ENCODE measurements at regions not wholly inside any gene's neighbourhood (a gene's known extent, or its start where the extent isn't known, plus 50 kb on each side); places are given as distances from the start of the nearest gene placed in this dataset.

DNA sequence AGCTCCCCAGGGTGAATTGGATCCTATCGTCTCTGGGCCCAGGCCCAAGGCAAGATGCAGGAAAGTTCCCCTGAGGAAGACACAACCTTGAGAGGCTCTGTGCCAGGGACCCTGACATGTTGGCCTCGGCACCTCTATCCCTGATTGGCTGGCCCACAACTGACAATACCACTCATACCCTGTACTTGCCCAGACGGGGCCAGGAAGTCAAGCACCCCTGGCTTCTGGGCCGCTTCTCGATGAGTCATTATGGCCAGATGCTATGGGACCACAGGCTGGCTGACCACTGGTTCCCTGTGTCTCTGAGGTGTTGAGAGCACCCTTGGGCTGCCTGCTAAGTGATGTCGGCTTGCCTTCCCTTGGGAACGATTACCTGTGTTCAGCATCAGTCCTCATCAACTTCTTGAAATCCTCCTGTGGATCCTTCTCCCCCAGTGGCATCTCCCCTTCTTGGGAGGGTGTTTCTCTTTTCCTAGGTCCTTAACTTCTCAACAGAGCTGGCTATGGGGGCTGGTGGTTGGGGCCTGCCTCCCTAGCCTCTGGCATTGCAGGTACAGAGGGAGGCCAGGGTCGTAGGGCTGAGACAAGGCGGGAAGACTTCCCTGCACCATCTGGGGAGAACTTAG, 54.5 kb upstream of the MAMLD1 start:
- no peak for TF ChIP-seq POLR2AphosphoS5 (IDR thresholded peaks at IDR 0.05; ENCODE audit: low read depth, low read length)
- no peak for TF ChIP-seq POLR2A (IDR thresholded peaks at IDR 0.05; ENCODE audit: low read depth, low read length)
- TF ChIP-seq TAF1 (IDR thresholded peaks at IDR 0.05; ENCODE audit: low read depth, low read length), result no peak
- no peak for TF ChIP-seq SPI1 (IDR thresholded peaks at IDR 0.05; ENCODE audit: low read depth, low read length)
- TF ChIP-seq PAX5 (IDR thresholded peaks at IDR 0.05; ENCODE audit: insufficient read depth, low read length, severe bottlenecking), result no peak
- TF ChIP-seq POU2F2 (IDR thresholded peaks at IDR 0.05; ENCODE audit: low read depth, low read length), result no peak
